Ecto neural progenitor cell (in vitro differentiated cells): ENCODE measurements at regions not wholly inside any gene's neighbourhood (a gene's known extent, or its start where the extent isn't known, plus 50 kb on each side); places are given as distances from the start of the nearest gene placed in this dataset.
"Not testable (repeated sequence)": the region's sequence is repeated elsewhere in the genome, so short reads cannot be mapped to it uniquely, and the experiment has no call there.

Experiments used
- DNase-seq: peaks from one replicate; pipeline ENCODE4 v3.0.0-alpha.2; 2018; ENCODE audit warnings: low spot score

GRCh38 chr11:80943226-80943625 lies 1502.4 kb upstream of the TENM4 start:
- no peak for DNase-seq

- DNase-seq, result no peak
Measured at GRCh38 chr11:80937842-80938241, 1497.0 kb upstream of the TENM4 start.

GRCh38 chr11:80930038-80930437 lies 1489.2 kb upstream of the TENM4 start:
- no peak for DNase-seq

- no peak for DNase-seq
Measured at GRCh38 chr11:80929031-80929805, 1488.4 kb upstream of the TENM4 start.

GRCh38 chr11:80925321-80925720 lies 1484.5 kb upstream of the TENM4 start:
- DNase-seq, result no peak

- not testable (repeated sequence) for DNase-seq
Measured at GRCh38 chr11:80921310-80921709, 1480.5 kb upstream of the TENM4 start.

GRCh38 chr11:80916173-80916798 lies 1475.5 kb upstream of the TENM4 start:
- no peak for DNase-seq

- no peak for DNase-seq
Measured at GRCh38 chr11:80914311-80914710, 1473.5 kb upstream of the TENM4 start.

GRCh38 chr11:80911666-80912065 lies 1470.8 kb upstream of the TENM4 start:
- no peak for DNase-seq

GRCh38 chr11:80900265-80900664 lies 1459.4 kb upstream of the TENM4 start:
- no peak for DNase-seq

GRCh38 chr11:80899381-80899780 lies 1458.6 kb upstream of the TENM4 start:
- DNase-seq, result no peak

GRCh38 chr11:80898910-80899309 lies 1458.1 kb upstream of the TENM4 start:
- DNase-seq, result no peak

- DNase-seq, result no peak
Measured at GRCh38 chr11:80886684-80887083, 1445.9 kb upstream of the TENM4 start.

GRCh38 chr11:80873310-80873999 lies 1432.6 kb upstream of the TENM4 start:
- no peak for DNase-seq

GRCh38 chr11:80872116-80872728 lies 1431.4 kb upstream of the TENM4 start:
- no peak for DNase-seq

- no peak for DNase-seq
Measured at GRCh38 chr11:80868831-80869230, 1428.0 kb upstream of the TENM4 start.

- DNase-seq, result no peak
Measured at GRCh38 chr11:80862011-80862410, 1421.2 kb upstream of the TENM4 start.

GRCh38 chr11:80861193-80861592 lies 1420.4 kb upstream of the TENM4 start:
- no peak for DNase-seq

GRCh38 chr11:80860632-80861031 lies 1419.8 kb upstream of the TENM4 start:
- no peak for DNase-seq

GRCh38 chr11:80856066-80856465 lies 1415.2 kb upstream of the TENM4 start:
- no peak for DNase-seq

GRCh38 chr11:80855426-80855825 lies 1414.6 kb upstream of the TENM4 start:
- no peak for DNase-seq

GRCh38 chr11:80849253-80849652 lies 1408.4 kb upstream of the TENM4 start:
- no peak for DNase-seq

- no peak for DNase-seq
Measured at GRCh38 chr11:80846979-80847378, 1406.1 kb upstream of the TENM4 start.
